Prostate gland (tissue), 2 donors: ENCODE measurements at regions not wholly inside any gene's neighbourhood (a gene's known extent, or its start where the extent isn't known, plus 50 kb on each side); places are given as distances from the start of the nearest gene placed in this dataset.

Experiments used
- DNase-seq: peaks from one replicate; pipeline ENCODE4 v3.0.0-alpha.2; 2019; ENCODE audit warnings: low spot score
- H3K27ac ChIP-seq, 2 donors: fragments of 200-600 bp; sonication (generic); 2 replicates each; pipeline ENCODE4 v1.5.1; 2017 to 2019
- H3K27me3 ChIP-seq: fragments of 200-600 bp; sonication (generic); replicated peaks from 2 replicates; pipeline ENCODE4 v1.5.1; 2019; ENCODE audit not compliant: insufficient read depth
- H3K36me3 ChIP-seq, 2 donors: fragments of 200-600 bp; sonication (generic); 1 replicate in 1 of 2; 2 replicates in 1 of 2; pipeline versions ENCODE4 v1.5.1 to v1.8.1; 2017 to 2019
- H3K4me1 ChIP-seq: fragments of 200-600 bp; sonication (generic); replicated peaks from 2 replicates; pipeline ENCODE4 v1.5.1; 2019
- H3K4me3 ChIP-seq, 2 donors: fragments of 200-600 bp; sonication (generic); 2 replicates each; pipeline ENCODE4 v1.5.1; 2017 to 2019
- H3K9me3 ChIP-seq: fragments of 200-600 bp; sonication (generic); 2 replicates; pipeline ENCODE4 v1.5.1; 2017
- CTCF ChIP-seq, 4 experiments: fragments of 200-600 bp in 2 of 4; fragments of 450-650 bp in 2 of 4; sonication (generic) in 2 of 4; IDR thresholded peaks; 1 replicate in 3 of 4; 2 replicates in 1 of 4; pipeline ENCODE4 v1.5.1; 2016 to 2019; ENCODE audit warnings: antibody characterized with exemption in 4 of 4, mild to moderate bottlenecking in 2 of 4, moderate library complexity in 2 of 4
- POLR2A ChIP-seq: fragments of 450-650 bp; IDR thresholded peaks from one replicate; pipeline ENCODE4 v1.6.1; 2016; ENCODE audit warnings: antibody characterized with exemption, mild to moderate bottlenecking
- POLR2AphosphoS5 ChIP-seq: sonication (generic); formaldehyde crosslinking; IDR thresholded peaks from one replicate; pipeline ENCODE4 v1.6.1; 2017; ENCODE audit warnings: antibody characterized with exemption
- WGBS: methylation state at CpG from one replicate; pipeline ENCODE4 v1.1.5; 2018; 5-methylcytosine and 5-hydroxymethylcytosine counted together
- intact Hi-C: fragments of 100-400 bp; cut with DNase I; formaldehyde crosslinking; loops from one replicate; pipeline ENCODE4 v1.14.2; 2022

- DNase-seq: no peak
- intact Hi-C loops: no loop called here
- no peak for TF ChIP-seq POLR2AphosphoS5
- TF ChIP-seq POLR2A: no peak
- TF ChIP-seq CTCF (IDR thresholded peaks at IDR 0.05): no peak
Observed at GRCh38 chr7:41878309-41879295, 175.7 kb upstream of the INHBA start.

GRCh38 chr7:41877118-41877517, 174.2 kb upstream of the INHBA start:
- Histone ChIP-seq H3K36me3 (no peaks in the 10 kb centered on the region), H3K4me3 (no peak overlapping the region), H3K9me3 (no peaks in the 10 kb centered on the region), H3K27me3 (no peaks in the 10 kb centered on the region), H3K4me1 (no peaks in the 10 kb centered on the region), H3K27ac (no peak overlapping the region)
- 81% methylated on average over 7 of the region's 7 CpGs for WGBS
- DNase-seq: no peak
- intact Hi-C loops: no loop called here
- TF ChIP-seq POLR2A (no peak), CTCF (IDR thresholded peaks at IDR 0.05) (no peak), POLR2AphosphoS5 (no peak)

More at GRCh38 chr7:41878309-41879295, 175.7 kb upstream of the INHBA start:
- H3K27ac ChIP-seq: no peak overlapping the region
- 61% methylated on average over 7 of the region's 7 CpGs for WGBS
- no peak overlapping the region for H3K4me3 ChIP-seq
- H3K9me3 ChIP-seq: no peaks in the 10 kb centered on the region
- H3K27me3 ChIP-seq: no peaks in the 10 kb centered on the region
- no peaks in the 10 kb centered on the region for H3K4me1 ChIP-seq
- no peaks in the 10 kb centered on the region for H3K36me3 ChIP-seq

GRCh38 chr7:41875513-41875912, 172.6 kb upstream of the INHBA start:
- Histone ChIP-seq H3K4me1 (no peaks in the 10 kb centered on the region), H3K27ac (no peak overlapping the region), H3K9me3 (no peaks in the 10 kb centered on the region), H3K4me3 (no peak overlapping the region), H3K27me3 (no peaks in the 10 kb centered on the region), H3K36me3 (no peaks in the 10 kb centered on the region)
- DNase-seq: no peak
- intact Hi-C loops: no loop called here
- no peak for TF ChIP-seq CTCF (IDR thresholded peaks at IDR 0.05)
- TF ChIP-seq POLR2A: no peak
- TF ChIP-seq POLR2AphosphoS5: no peak
- WGBS: 63% methylated on average over 6 of the region's 6 CpGs

GRCh38 chr7:41874201-41874785, 171.4 kb upstream of the INHBA start:
- Histone ChIP-seq H3K27ac (no peak overlapping the region), H3K4me1 (no peaks in the 10 kb centered on the region), H3K27me3 (no peaks in the 10 kb centered on the region), H3K36me3 (no peaks in the 10 kb centered on the region), H3K4me3 (no peak overlapping the region), H3K9me3 (no peaks in the 10 kb centered on the region)
- intact Hi-C loops: no loop called here
- 83% methylated on average over 3 of the region's 3 CpGs for WGBS
- DNase-seq: no peak
- TF ChIP-seq POLR2A (no peak), POLR2AphosphoS5 (no peak), CTCF (IDR thresholded peaks at IDR 0.05) (no peak)
